ENCODE measurements at regions not wholly inside any gene's neighbourhood (a gene's known extent, or its start where the extent isn't known, plus 50 kb on each side); places are given as distances from the start of the nearest gene placed in this dataset.

DNA sequence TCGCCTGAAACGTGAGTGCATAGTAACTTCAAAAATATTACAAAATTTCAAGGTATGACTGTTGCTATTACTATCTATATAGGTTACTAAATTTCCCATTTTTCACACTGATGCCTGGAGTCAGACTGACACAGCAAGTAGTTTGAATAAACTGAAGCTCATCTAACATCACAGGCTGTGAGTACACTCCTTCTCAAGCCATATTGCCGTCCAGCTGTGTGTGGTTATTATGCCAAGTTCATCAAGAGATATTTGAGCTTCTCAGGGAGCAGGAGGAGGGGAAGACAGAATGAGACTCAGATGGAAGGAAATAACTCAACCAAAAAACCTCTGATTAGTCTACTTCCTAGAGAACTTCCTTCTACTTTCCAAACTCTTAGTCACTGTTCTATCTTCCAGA lies 473.9 kb downstream of the TOX3 start:
- no peak for DNase-seq (ENCODE audit: low spot score)
- in situ Hi-C loops (cut with HindIII; ENCODE audit: low sequenced_read_pairs): no loop called here

DNA sequence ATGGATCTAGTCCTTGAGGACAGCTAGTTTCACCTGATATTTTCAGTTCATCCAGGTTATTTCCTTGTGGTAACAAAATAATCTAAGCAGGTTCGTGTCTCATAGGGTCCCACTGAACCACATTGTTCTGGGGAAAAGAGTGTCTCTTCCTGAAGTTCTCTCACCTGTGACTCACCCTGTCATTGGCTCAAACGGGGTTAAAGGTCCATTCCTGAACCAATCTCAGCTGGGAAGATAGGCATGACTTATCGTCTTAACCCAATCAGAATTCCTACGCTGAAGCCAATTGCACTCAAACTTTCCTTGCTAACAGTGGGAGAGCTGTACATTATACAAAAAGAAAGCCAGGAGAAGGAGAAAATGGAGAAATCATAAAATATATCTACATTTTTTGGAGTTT lies 475.8 kb downstream of the TOX3 start:
- no peak for DNase-seq (ENCODE audit: low spot score)
- in situ Hi-C loops (cut with HindIII; ENCODE audit: low sequenced_read_pairs): no loop called here

DNA sequence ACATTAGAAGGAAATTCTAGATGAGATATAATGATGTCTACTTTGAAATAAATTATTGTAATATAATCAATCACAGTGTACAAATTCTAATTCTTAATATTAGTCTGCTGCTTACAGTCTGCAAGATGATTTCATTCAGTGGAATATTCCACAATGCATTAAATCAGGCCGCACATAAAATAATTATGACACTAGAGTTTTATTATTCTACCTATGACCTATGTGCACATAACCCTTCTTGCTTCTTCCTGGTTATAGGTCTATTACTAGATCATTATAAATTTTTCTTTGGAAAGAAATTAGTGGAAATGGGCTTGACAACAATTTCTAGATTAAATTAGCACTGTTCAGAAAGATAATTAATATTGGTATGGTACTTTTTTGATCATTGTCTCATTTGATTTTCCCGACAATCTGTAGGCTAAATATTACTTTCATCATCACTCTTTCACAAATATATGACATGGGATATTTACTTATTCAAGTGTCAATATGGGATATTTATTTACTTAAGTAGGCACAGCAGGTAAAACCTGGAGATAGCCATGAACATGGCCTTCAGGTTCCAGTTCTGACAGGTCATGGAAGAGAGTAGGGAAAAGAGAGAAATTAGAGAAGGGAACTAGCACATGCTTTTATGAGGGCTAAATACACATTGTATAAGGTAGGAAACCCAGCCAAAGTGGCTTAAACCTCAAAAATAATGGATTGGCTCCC lies 476.4 kb downstream of the TOX3 start:
- DNase-seq (ENCODE audit: low spot score): no peak
- in situ Hi-C loops (cut with HindIII; ENCODE audit: low sequenced_read_pairs): no loop called here

DNA sequence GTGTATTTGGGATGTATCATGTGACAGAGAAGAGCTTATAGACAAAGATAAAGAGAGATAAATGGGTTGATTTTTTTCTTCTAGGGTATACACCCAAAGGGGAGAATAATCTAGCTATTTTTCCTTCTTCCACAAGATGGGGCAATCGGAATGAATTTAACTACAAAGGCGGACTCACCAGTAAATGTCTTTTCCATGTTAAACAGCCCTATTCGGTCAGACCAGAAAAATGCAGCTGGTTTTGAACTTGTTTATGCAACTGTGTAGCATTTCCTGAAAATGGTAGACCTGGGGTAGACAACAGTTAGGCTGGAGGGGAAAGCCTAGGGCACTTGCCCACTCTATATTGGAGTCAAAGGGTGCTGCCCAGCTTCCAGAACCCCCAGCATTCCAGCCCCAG lies 477.1 kb downstream of the TOX3 start:
- DNase-seq (ENCODE audit: low spot score): peak; percentile 6
- in situ Hi-C loops (cut with HindIII; ENCODE audit: low sequenced_read_pairs): no loop called here

DNA sequence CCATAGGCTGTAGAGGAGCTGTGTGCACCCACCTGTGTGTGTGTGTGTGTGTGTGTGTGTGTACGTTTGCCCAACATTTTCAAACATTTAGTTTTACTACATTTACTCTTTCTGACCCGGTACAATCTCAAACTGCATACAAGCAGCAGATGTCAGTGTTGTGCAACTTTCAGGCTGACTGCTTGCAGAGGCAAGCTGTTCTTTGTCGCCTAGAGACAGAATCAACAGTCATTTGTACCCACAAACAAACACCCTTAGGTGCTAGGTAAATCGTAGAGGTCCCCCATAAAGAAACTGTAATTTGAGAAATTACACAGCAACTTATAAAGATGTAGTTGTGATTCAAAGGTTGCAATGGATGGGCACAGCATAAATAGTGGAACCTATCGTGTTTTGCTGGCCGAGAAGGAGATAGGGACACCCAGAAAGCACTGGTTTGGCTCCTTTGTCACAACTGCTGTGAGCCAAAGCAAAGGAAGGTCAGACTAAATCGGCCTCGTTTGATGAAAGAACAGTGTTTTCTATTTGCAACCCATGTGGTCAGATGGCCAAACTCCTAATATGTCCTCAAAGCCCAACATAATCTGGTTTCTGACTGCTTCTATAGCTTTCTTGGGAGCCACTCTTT lies 478.4 kb downstream of the TOX3 start:
- peak; percentile 41 for DNase-seq (ENCODE audit: low spot score)
- in situ Hi-C loops (cut with HindIII; ENCODE audit: low sequenced_read_pairs): no loop called here

DNA sequence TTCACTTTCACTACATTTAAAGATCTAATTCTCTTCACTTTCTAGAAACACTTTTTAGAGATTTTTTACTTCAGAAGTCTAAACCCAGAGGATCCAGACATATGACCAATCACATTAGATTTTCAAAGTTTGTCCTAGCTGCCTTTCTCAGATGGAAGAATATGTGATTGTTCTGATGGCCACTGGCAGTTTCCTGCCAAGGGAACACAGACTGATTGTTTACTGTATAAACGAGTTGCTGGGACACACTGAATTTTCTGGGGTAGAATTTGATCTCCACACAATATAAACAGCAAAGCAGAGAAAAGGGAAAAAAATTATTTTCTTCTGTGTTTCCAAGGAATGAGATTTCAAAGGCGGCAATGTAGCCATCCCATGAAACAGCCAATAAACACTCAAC lies 480.0 kb downstream of the TOX3 start:
- in situ Hi-C loops (cut with HindIII; ENCODE audit: low sequenced_read_pairs): no loop called here
- DNase-seq (ENCODE audit: low spot score): peak; percentile 9

DNA sequence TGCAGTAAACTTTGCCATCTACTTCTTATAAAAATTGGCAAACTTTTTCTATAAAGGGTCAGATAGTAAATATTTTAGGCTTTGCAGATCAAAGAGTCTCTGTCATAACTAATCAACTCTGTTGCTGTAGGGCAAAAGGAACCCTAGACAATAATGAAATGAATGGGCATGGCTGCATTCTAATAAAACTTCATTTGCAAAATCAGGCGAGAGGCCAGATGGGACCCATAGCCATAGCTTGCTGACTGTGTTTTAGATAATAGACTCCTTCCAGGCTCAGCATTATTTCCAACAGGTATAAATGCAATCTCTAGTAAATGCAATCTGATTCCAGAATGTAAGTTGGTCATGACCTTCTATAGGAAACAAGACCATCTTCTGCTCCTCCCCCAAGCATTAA lies 490.7 kb downstream of the TOX3 start:
- in situ Hi-C loops (cut with HindIII; ENCODE audit: low sequenced_read_pairs): no loop called here
- DNase-seq (ENCODE audit: low spot score): no peak

DNA sequence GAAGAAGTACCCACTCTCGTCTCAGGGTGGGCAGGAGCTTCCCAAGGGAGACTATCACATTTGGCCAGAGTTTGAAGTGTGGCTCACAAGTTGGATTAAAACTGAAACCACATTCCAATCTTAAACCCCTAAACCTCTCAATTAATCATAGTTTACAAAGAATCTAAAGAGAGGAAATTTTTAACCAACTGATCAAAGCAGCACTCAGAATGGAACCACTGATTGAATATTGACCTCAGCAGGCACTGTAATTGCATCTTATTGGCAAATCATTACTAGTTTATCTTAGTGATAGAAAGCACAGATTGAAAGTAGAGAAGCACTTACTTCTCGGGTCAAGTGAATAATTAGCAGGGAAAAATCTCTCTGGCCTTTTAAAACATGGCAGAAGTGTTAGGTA lies 491.6 kb downstream of the TOX3 start:
- in situ Hi-C loops (cut with HindIII; ENCODE audit: low sequenced_read_pairs): no loop called here
- DNase-seq (ENCODE audit: low spot score): no peak

DNA sequence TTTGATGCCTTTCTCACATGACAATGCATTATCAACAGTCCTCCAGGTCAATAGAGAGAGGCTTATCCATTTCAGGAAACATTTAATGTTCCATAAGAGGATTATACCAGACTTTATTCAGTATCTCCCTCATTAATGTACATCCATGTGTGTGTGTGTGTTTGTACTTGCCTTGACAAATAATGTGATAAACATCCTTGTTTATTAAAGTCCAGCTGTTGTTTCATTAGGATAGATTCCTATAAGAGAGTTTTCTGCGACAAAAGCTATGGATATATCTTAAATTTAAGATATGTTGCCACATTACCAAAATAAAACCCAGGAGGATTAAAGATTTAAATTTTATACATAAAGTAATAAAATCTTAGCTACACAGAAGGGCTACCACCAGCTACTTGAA lies 492.6 kb downstream of the TOX3 start:
- in situ Hi-C loops (cut with HindIII; ENCODE audit: low sequenced_read_pairs): no loop called here
- no peak for DNase-seq (ENCODE audit: low spot score)

DNA sequence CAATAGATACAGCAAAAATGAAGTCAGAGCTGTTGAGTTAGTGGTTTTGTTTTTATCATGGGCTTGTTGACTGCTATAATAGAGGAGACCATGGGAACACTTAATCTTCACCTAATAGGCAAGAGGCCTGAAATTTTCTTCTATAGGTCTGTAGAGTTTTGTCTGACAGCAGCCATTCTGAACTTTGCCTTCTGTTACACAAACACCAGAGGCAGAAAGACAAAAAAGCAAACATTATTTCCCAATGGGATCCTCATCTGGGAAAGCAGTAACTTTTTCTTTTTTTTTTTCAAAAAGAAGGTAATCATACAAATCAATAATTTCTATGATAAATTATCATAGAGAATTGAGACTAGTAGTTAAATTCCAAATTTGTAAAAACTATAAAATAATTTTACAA lies 494.1 kb downstream of the TOX3 start:
- in situ Hi-C loops (cut with HindIII; ENCODE audit: low sequenced_read_pairs): no loop called here
- DNase-seq (ENCODE audit: low spot score): no peak

DNA sequence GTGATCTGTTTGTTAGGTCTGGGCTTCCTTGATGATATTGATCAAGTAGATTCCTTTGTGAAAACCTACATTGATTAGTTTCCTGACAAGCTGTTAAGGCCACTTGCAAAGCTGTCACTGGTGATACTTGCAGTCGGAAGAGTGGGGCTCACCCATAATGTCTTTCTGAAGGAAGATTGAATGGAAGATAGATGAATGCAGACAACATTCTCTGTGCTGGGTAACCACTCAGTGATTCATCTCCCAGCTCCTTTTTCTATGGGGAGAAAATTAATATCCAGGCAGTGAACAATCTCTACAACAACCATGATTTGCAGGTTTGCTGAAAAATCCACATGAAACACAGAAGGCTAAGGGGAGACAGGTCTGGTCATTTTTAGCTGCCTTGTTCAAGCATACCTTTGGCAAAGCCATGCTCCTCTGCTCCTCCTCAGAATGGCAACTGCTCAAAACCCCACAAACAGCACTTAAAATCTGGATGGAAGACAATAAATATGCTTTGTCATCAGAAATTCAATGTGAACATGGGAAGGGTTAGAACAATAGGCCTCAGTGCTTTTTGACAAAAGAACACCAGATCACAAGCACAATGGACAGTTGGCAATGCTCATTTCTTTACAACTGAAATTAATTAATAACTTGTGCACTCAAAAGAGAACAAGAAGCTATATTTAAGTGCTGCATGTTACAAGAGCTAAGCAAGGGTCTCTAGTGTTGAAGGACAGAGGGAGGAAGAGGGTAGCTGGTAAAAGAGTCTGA lies 495.4 kb downstream of the TOX3 start:
- in situ Hi-C loops (cut with HindIII; ENCODE audit: low sequenced_read_pairs): no loop called here
- DNase-seq (ENCODE audit: low spot score): no peak

DNA sequence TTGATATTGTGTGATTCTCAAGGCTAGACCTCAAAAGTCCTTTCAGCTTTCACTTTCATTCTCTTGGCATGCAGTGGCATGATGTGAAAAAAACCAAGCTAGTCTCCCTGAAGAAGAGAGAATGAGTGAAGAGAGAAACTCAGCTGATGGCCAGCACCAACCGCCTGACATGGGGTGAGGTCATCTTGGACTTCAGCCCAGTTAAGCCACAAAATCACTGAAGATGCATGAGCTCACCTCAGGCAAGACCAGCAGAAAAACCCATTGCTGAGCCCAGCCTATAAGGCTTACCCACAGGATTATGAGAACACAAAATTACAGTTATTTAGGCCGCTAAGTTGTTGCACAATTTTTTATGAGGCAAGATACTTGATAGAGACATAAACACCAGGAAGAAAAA lies 496.5 kb downstream of the TOX3 start:
- DNase-seq (ENCODE audit: low spot score): no peak
- in situ Hi-C loops (cut with HindIII; ENCODE audit: low sequenced_read_pairs): no loop called here

DNA sequence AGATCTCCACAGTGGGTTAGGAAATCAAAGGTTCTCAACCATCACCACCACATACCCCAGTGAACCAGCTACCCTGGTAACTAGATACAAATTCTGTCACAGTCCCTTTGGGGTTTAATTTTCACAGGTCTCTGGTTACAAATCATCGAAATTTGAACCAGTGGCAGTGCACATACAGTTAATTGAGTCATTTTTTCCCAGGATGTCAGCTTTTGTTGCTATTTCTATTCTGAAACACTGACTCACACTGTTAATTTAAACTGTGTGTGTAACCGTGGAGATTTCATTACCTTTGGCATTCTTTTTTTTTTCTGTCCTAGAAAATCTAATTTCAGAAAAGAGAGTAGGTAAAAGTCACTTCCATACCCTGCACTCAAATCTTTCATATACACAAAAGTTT lies 511.5 kb downstream of the TOX3 start:
- in situ Hi-C loops (cut with HindIII; ENCODE audit: low sequenced_read_pairs): no loop called here
- DNase-seq (ENCODE audit: low spot score): no peak

DNA sequence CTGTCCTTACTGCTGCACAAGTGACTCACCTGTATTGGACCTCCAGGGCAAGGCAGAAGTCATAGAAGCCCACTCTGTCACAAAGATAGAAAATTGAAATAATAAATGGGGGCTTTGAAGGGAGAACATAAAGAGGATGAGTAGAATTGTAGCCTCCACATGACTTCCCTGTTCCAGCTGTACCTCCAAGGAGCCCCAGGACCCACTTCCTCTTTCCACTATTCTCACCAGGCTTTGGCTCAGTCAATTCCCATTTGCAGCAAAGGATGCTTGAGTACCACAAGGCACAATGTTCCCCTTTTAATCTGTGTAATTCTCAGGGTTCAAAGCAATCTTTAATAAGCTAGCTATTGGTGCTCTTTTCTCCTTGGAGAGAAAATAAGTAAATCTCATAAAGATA lies 512.1 kb downstream of the TOX3 start:
- DNase-seq (ENCODE audit: low spot score): no peak
- in situ Hi-C loops (cut with HindIII; ENCODE audit: low sequenced_read_pairs): no loop called here

DNA sequence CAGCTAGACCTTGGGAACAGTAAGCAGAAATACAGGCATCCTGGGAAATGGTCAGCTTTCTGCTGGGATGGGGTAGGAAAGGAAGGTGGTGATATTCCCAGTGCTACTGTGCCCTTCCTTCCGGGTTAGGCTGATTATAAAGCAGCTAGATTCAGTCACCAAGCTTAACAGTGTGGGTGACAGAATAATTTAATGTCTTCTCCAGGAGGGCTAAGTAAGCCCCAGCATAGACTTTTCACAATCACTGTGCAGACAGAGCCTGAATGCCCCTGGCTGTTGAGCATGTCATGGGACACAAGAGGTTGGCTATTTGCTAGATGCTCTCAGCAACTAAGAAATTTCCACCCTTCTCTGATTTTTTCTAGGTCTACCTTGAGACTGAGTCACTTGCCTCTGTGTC lies 513.0 kb downstream of the TOX3 start:
- DNase-seq (ENCODE audit: low spot score): no peak
- in situ Hi-C loops (cut with HindIII; ENCODE audit: low sequenced_read_pairs): no loop called here

DNA sequence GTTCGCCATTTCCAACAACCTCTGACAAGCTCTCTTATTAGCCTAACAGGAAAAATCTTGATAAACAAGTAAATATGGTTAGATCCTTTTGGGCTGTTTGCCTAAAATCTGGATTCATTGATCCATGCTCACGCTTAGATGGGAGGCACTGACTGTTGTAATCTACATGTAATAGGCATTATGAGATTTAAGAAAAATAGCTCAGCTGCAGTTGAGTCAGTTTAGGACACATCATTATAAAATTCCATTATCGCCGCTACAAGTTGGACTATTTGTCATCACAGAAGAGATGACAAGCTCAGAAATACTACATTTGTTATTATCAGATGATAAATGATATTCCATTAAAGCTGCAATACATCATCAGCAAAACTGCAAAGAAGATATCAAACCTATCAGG lies 524.0 kb downstream of the TOX3 start:
- no peak for DNase-seq (ENCODE audit: low spot score)
- in situ Hi-C loops (cut with HindIII; ENCODE audit: low sequenced_read_pairs): no loop called here

DNA sequence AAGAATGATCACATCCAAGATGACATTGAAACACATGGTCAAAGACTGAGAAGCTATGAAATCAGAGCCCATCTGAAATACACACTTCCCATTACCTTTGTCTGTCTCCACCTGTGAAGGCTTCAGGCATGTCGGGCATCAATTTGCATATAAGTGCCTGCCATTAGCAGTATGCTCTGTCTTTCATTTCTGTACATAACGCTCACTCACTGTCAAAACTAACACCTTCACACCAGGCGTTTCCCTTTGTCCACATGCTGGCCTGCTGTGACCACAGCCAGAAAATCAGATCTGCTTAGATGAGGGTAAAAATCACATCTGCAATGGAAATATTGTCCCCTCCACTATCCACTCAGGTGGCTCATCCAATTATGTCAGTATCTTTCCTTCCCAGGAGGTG lies 524.8 kb downstream of the TOX3 start:
- DNase-seq (ENCODE audit: low spot score): no peak
- in situ Hi-C loops (cut with HindIII; ENCODE audit: low sequenced_read_pairs): no loop called here

DNA sequence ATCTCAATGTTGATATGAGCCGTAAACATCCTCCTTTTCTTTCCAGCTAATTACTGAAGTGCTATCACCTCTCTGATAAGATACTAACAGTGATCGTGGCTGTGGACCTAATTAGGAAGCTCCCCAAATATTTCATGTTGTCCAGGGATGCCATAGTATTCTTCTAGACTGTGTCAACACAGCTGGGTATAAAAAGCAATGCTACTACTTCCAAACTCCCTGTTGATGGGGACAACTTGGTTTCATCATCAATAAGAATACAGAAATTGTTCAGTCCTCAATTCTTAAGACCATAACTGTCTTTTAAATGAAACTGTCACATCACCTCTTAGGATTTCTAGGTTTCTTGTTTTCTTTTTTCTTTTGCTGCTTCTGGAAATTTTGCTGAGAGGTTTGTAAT lies 530.6 kb downstream of the TOX3 start:
- no peak for DNase-seq (ENCODE audit: low spot score)
- in situ Hi-C loops (cut with HindIII; ENCODE audit: low sequenced_read_pairs): no loop called here

DNA sequence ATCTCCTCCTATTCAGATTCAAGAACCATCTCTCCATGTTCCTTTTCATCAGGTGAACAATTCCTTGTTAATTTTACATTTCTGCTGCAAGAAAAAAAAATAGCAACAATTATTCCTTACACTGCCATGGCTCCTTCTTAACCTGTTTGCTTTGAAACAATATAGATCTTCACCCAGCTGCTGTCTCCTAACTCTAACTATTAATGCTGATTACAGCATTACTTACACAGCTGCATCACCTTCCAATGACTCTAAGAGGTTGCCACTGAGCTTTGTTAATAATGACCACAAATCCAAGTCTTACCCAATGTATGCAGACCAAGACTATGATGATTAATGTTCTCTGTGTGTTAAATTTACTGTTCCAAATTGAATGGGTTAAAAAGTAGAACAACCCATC lies 541.4 kb downstream of the TOX3 start:
- no peak for DNase-seq (ENCODE audit: low spot score)
- in situ Hi-C loops (cut with HindIII; ENCODE audit: low sequenced_read_pairs): no loop called here

DNA sequence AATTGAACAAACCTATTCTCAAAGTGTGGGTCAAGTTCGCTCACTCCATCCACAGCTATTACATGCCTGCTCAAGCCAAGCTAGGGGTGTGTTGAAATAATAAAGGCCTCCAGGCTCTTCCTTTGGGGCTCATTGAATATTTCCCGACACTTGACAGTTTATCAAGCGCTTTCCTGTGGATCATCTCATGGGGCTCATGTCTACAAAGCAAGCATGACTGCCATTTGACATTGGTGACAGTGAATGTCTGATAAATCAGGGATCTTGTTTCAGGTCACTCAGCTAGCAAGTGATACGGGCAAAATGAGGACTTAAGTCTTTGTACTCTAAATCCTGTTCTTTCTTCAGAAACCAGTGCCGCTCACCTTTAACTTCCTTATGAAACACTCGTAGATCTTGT lies 542.6 kb downstream of the TOX3 start:
- in situ Hi-C loops (cut with HindIII; ENCODE audit: low sequenced_read_pairs): no loop called here
- no peak for DNase-seq (ENCODE audit: low spot score)

DNA sequence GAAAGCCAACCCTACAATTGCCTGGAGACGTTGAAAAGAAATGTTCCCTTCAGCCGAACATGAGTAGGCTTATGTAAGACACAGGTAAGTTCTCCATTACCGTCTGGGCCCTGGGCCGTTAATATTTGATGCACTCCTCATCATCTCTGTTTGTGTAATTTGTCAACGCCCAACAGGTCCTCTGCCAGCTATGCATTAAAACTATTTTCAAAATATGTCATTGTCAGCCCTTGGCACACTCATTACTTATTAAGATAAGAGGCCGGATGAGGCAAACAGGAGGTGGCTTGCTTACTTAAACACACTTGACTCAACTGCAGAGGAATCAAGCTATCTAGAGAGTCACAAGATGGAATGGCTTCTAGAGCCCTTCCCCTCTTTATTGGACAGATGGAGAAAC lies 544.9 kb downstream of the TOX3 start:
- in situ Hi-C loops (cut with HindIII; ENCODE audit: low sequenced_read_pairs): no loop called here
- no peak for DNase-seq (ENCODE audit: low spot score)
